ENCODE measurements at regions not wholly inside any gene's neighbourhood (a gene's known extent, or its start where the extent isn't known, plus 50 kb on each side); places are given as distances from the start of the nearest gene placed in this dataset.

GRCh38 chr7:86181474-86181873 lies 462.2 kb upstream of the GRM3 start:
- ChIA-PET CTCF (no interaction called here), POLR2A (no interaction called here), RAD21 (ENCODE audit: low non-redundant PET in 1 of 2, low total read pairs in 2 of 2, uncharacterized antibody in 2 of 2, unreplicated experiment in 2 of 2) (no interaction called here)
- no peak for ATAC-seq
- no peak for DNase-seq (ENCODE audit: low read depth, low spot score)
- Histone ChIP-seq H3K4me2 (ENCODE audit: low read length) (no peak overlapping the region), H2AFZ (ENCODE audit: low read depth, low read length, poor library complexity, severe bottlenecking) (no peak overlapping the region), H3K9me2 (ENCODE audit: insufficient read depth) (no peaks in the 10 kb centered on the region), H3K4me3 (replicated peaks in 1 of 2; ENCODE audit: low read depth in 1 of 2, low read length in 2 of 2) (no peak overlapping the region), H3K79me2 (ENCODE audit: insufficient read depth, low read length) (no peaks in the 10 kb centered on the region), H3K36me3 (ENCODE audit: control insufficient read depth in 1 of 2, insufficient read depth in 2 of 2, low read length in 2 of 2) (no peaks in the 10 kb centered on the region), H4K20me1 (ENCODE audit: insufficient read depth) (no peaks in the 10 kb centered on the region), H3K27ac (ENCODE audit: low read depth, low read length) (no peak overlapping the region), H3K4me1 (ENCODE audit: control insufficient read depth in 1 of 2, insufficient read depth in 2 of 2, low read length in 2 of 2) (no peaks in the 10 kb centered on the region), H3K9me3 (ENCODE audit: control insufficient read depth in 1 of 2, insufficient read depth in 1 of 2, low read depth in 1 of 2, low read length in 2 of 2) (no peaks in the 10 kb centered on the region), H3K27me3 (ENCODE audit: insufficient read depth, low read length) (no peaks in the 10 kb centered on the region), H3K9ac (ENCODE audit: low read length) (no peak overlapping the region)
- intact Hi-C loops (cut with micrococcal nuclease), result no loop called here
- BruUV-seq (replicated peaks), result no TSS peak
- TF ChIP-seq ELF1 (IDR thresholded peaks at IDR 0.05; ENCODE audit: borderline replicate concordance, low read depth) (no peak), REST (IDR thresholded peaks at IDR 0.05; ENCODE audit: low read depth) (no peak)

- H3K9ac ChIP-seq (ENCODE audit: low read length), result no peak overlapping the region
- H3K4me3 ChIP-seq (replicated peaks in 1 of 2; ENCODE audit: low read depth in 1 of 2, low read length in 2 of 2), result no peak overlapping the region
- no peaks in the 10 kb centered on the region for H3K79me2 ChIP-seq (ENCODE audit: insufficient read depth, low read length)
- ChIA-PET POLR2A (no interaction called here), CTCF (no interaction called here), RAD21 (ENCODE audit: low non-redundant PET in 1 of 2, low total read pairs in 2 of 2, uncharacterized antibody in 2 of 2, unreplicated experiment in 2 of 2) (no interaction called here)
- no peaks in the 10 kb centered on the region for H3K36me3 ChIP-seq (ENCODE audit: control insufficient read depth in 1 of 2, insufficient read depth in 2 of 2, low read length in 2 of 2)
- H2AFZ ChIP-seq (ENCODE audit: low read depth, low read length, poor library complexity, severe bottlenecking), result no peak overlapping the region
- H3K4me2 ChIP-seq (ENCODE audit: low read length), result no peak overlapping the region
- no peak for DNase-seq (ENCODE audit: low read depth, low spot score)
- H3K9me3 ChIP-seq (ENCODE audit: control insufficient read depth in 1 of 2, insufficient read depth in 1 of 2, low read depth in 1 of 2, low read length in 2 of 2), result no peaks in the 10 kb centered on the region
- H3K9me2 ChIP-seq (ENCODE audit: insufficient read depth), result no peaks in the 10 kb centered on the region
- intact Hi-C loops (cut with micrococcal nuclease), result no loop called here
- no peak for ATAC-seq
- H4K20me1 ChIP-seq (ENCODE audit: insufficient read depth), result no peaks in the 10 kb centered on the region
- H3K27me3 ChIP-seq (ENCODE audit: insufficient read depth, low read length), result no peaks in the 10 kb centered on the region
- BruUV-seq (replicated peaks), result no TSS peak
- no peaks in the 10 kb centered on the region for H3K4me1 ChIP-seq (ENCODE audit: control insufficient read depth in 1 of 2, insufficient read depth in 2 of 2, low read length in 2 of 2)
- H3K27ac ChIP-seq (ENCODE audit: low read depth, low read length), result no peak overlapping the region
- TF ChIP-seq ZNF274 (IDR thresholded peaks at IDR 0.05; ENCODE audit: low read depth, low read length), result no peak
- TF ChIP-seq FOSL1 (IDR thresholded peaks at IDR 0.05; ENCODE audit: low read depth), result no peak
- no peak for TF ChIP-seq EZH2phosphoT487 (IDR thresholded peaks at IDR 0.05; ENCODE audit: borderline replicate concordance)
- TF ChIP-seq POLR2A (IDR thresholded peaks at IDR 0.05; ENCODE audit: borderline replicate concordance, extremely low read depth, insufficient read depth, insufficient read length), result no peak
- TF ChIP-seq SP1 (IDR thresholded peaks at IDR 0.05; ENCODE audit: low read depth), result no peak
- no peak for TF ChIP-seq RAD21 (IDR thresholded peaks at IDR 0.05; ENCODE audit: low read depth)
- TF ChIP-seq ELF1 (IDR thresholded peaks at IDR 0.05; ENCODE audit: borderline replicate concordance, low read depth), result no peak
- no peak for TF ChIP-seq CEBPB (IDR thresholded peaks at IDR 0.05; ENCODE audit: low read depth)
- no peak for TF ChIP-seq ZBTB33 (IDR thresholded peaks at IDR 0.05; ENCODE audit: extremely low read depth, insufficient replicate concordance, low read length)
- TF ChIP-seq POLR2AphosphoS5 (IDR thresholded peaks at IDR 0.05; ENCODE audit: low read depth, low read length), result no peak
- no peak for TF ChIP-seq MAX (IDR thresholded peaks at IDR 0.05)
- no peak for TF ChIP-seq SIN3A (IDR thresholded peaks at IDR 0.05; ENCODE audit: low read depth)
- no peak for TF ChIP-seq CTCF (IDR thresholded peaks at IDR 0.05 in 2 of 3, conservative IDR thresholded peaks at IDR 0.05 in 1 of 3; ENCODE audit: borderline replicate concordance in 1 of 3, insufficient read depth in 1 of 3, low read depth in 2 of 3, low read length in 2 of 3)
- TF ChIP-seq ZFX (IDR thresholded peaks at IDR 0.05), result no peak
These were observed 478.9 kb upstream of the GRM3 start for GRCh38 chr7:86164827-86165226.
